Astrocyte of the cerebellum (primary cell): ENCODE measurements at regions not wholly inside any gene's neighbourhood (a gene's known extent, or its start where the extent isn't known, plus 50 kb on each side); places are given as distances from the start of the nearest gene placed in this dataset.

Source experiments
- DNase-seq: peaks from one replicate; pipeline ENCODE4 v3.0.0-alpha.2; 2011; ENCODE audit warnings: low read depth
- H3K4me3 ChIP-seq: 2 replicates; pipeline ENCODE4 v1.5.1; 2011; ENCODE audit warnings: mild to moderate bottlenecking, low read depth, low read length, moderate library complexity
- CTCF ChIP-seq: IDR thresholded peaks from 2 replicates; pipeline ENCODE4 v1.5.1; 2012; ENCODE audit warnings: low read length, low read depth, moderate library complexity, mild to moderate bottlenecking; ENCODE audit errors: missing control alignments
- in situ Hi-C: cut with HindIII; loops from 2 replicates; pipeline ENCODE4 v1.10.0; 2017; ENCODE audit warnings: low sequenced_read_pairs

DNA sequence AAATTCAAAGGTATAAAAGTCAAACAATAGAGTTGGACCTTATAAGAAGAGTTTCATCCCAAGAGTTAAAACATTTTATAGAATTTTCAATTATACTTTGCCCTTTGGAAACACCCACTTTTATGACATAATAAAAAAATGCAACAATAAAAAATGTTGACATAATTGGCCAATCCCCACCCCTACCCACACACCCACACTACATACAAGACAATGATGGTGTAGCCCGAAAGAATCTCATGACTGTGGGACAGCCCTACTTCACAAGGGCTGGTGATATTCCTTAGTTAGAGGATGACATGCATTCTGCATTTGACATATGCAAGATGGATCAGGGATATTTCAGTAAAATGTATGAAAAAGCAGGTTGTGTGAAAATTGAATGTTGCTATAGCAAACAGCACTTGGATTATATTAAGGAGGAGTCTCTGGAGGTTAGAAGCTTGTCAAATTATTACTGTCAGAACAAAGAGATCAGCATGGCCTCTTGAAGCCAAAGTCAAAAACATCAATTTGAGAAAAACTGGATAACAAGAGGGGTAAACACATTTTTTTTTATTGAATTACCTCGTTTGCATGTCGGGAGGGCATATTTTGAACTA is 133.0 kb upstream of the SAMSN1 start:
- DNase-seq = no peak
- TF ChIP-seq CTCF = no peak
- H3K4me3 ChIP-seq = no peak overlapping the region
- in situ Hi-C loops = no loop called here

DNA sequence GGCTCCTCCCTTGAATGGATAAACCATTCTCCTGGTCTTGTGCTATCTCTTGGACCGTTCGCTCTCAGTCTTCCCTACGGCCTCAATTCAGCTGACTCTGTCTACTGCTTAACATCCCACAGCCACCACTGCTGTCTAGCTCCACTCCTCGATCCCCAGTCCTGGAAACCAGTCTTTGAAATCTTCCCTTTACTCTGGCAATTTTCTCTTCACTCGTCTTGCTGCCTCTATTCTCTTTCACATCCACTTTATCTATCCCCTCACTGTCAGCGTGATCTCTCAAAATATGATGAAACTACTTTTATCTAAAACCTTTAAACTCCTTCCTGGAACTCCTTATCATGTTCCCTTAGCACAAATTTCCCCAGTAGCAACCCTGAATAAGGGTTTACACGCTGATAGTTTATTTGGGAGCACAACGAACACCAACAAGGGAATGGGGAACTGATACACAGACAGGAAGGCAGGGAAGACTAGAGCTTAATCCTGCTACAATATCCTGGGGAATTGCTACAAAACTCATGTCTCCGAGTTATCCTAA is 131.6 kb upstream of the SAMSN1 start:
- in situ Hi-C loops = no loop called here
- DNase-seq = no peak
- no peak overlapping the region for H3K4me3 ChIP-seq
- TF ChIP-seq CTCF = no peak

DNA sequence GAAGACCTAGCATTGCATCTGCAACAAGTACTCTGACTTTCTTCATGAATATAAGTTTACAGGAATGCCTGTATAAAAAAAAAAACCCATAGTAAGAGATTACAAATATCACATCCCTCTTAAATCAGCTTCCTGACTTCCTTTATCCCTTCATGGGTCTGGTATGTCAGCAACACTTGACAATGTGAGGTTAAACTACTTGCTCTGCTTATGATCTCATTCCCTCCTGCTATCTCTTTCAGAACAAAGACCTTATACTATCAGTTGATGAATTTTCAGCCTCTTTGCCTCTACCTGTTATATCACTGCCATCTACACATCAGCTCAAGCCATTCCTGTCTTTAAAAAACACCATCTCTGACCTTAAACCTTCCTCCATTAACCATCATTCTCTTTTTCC is 130.9 kb upstream of the SAMSN1 start:
- no peak overlapping the region for H3K4me3 ChIP-seq
- no peak for DNase-seq
- in situ Hi-C loops = no loop called here
- TF ChIP-seq CTCF = no peak

DNA sequence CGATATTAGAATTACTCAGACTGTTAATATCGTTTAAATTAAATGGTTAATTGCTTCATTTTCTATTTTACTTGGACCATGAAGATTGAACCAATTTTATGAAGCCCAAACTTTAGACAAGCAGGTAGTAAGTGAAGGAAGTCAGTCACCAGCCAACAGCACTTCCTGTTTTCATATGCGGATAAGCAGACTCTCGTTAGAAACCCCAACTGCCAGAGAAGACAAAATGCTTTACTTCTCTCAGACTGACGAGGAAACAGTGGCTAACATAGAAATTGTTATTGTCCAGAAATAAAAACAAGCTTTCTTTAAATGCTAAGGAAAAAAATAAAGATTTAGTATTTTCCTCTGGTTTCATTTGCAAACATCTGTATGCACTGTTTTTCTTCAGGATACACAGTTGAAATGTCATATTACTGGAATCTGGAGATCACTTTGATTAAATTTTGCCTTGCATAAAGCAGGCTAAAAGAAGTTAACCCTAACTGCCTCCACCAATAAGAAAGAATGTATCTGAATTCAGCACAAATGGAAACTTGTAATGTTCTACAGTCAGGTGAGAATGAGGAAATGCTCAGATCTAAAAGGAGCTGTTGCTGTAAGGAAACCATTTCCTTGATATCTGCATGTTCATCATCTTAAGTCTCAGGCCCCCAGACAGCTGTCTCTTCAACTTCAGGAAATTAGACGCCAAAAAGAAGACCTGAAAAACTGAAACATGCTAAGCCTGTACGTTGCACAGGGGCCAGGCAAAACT is 129.8 kb upstream of the SAMSN1 start:
- H3K4me3 ChIP-seq = no peak overlapping the region
- DNase-seq = no peak
- in situ Hi-C loops = no loop called here
- TF ChIP-seq CTCF = no peak

DNA sequence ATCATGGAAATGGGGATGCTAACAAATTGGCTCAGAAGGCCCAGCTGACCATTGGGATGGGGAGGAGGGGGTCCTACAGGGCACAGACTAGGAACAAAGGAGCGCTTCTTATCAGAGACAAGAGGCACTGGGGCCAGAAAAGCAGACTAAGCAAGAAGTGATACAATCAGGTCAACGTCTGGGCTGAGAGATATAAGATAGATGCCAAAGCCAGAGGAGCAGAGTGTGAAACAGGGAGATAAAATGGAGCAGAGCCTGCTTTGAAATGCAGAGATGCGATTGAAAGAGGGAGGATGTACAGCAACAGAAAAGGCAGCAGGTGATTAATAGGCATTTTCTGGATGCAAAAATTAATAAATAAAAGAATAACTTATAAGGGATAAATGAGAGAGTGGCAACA is 127.5 kb upstream of the SAMSN1 start:
- TF ChIP-seq CTCF = no peak
- in situ Hi-C loops = no loop called here
- DNase-seq = no peak
- H3K4me3 ChIP-seq = no peak overlapping the region

GRCh38 chr21:14672466-14672865 is 126.4 kb upstream of the SAMSN1 start:
- in situ Hi-C loops = no loop called here
- no peak for TF ChIP-seq CTCF
- DNase-seq = no peak
- no peak overlapping the region for H3K4me3 ChIP-seq
